Endothelial cell of umbilical vein (primary cell): ENCODE measurements at regions not wholly inside any gene's neighbourhood (a gene's known extent, or its start where the extent isn't known, plus 50 kb on each side); places are given as distances from the start of the nearest gene placed in this dataset.

Experiments
- BruUV-seq: library from RNA; stranded (reverse); fragments of 400-500 nt; replicated peaks from 2 replicates; lab custom pipeline; 2021; lab: Mats Ljungman, UMichigan
- CTCF ChIA-PET: fragments of 300-600, 350-600 bp; sonication (Branson Sonifier 250); formaldehyde crosslinking; loops from one replicate; lab custom pipeline; 2021; ENCODE audit warnings: antibody characterized with exemption, inconsistent platforms; lab: Charles Lee
- POLR2A ChIA-PET: fragments of 300-600, 350-600 bp; sonication (Branson Sonifier 250); formaldehyde crosslinking; loops from one replicate; lab custom pipeline; 2021; ENCODE audit warnings: antibody characterized with exemption, inconsistent platforms; lab: Charles Lee
- DNase-seq: peaks from one replicate; pipeline ENCODE4 v3.0.0-alpha.2; 2011; ENCODE audit warnings: low read depth, low spot score
- FAIRE-seq: peaks from 2 replicates; lab custom pipeline; 2011; peaks lifted over from hg19 to GRCh38; lab: Jason Lieb, UNC
- H2AFZ ChIP-seq: 2 replicates; pipeline ENCODE4 v1.6.0; 2012; ENCODE audit warnings: low read depth, low read length, control low read depth, inconsistent platforms
- H3K27ac ChIP-seq: 2 replicates; pipeline ENCODE4 v1.5.1; 2011; ENCODE audit warnings: low read depth, mild to moderate bottlenecking, control low read depth, low read length, moderate library complexity; ENCODE audit not compliant: insufficient read depth
- H3K27me3 ChIP-seq, 2 experiments: 2 replicates each; pipeline versions ENCODE4 v1.6.0 to v1.6.1; 2011; ENCODE audit warnings: low read length in 2 of 2, mixed read lengths in 1 of 2; ENCODE audit not compliant: control insufficient read depth in 2 of 2, insufficient read depth in 2 of 2
- H3K36me3 ChIP-seq, 2 experiments: 2 replicates in 1 of 2; 3 replicates in 1 of 2; pipeline ENCODE4 v1.5.1; 2011; ENCODE audit warnings: low read length in 2 of 2, mild to moderate bottlenecking in 1 of 2, moderate library complexity in 1 of 2; ENCODE audit not compliant: control insufficient read depth in 2 of 2, insufficient read depth in 2 of 2; ENCODE audit errors: extremely low read depth in 1 of 2
- H3K4me1 ChIP-seq: 3 replicates; pipeline ENCODE4 v1.5.1; 2011; ENCODE audit warnings: mild to moderate bottlenecking, low read length; ENCODE audit not compliant: control insufficient read depth, insufficient read depth; ENCODE audit errors: extremely low read depth
- H3K4me2 ChIP-seq: 2 replicates; pipeline ENCODE4 v1.6.1; 2011; ENCODE audit warnings: low read length, control low read depth, mixed read lengths; ENCODE audit not compliant: insufficient read depth
- H3K4me3 ChIP-seq, 3 experiments: fragments of 200-600 bp in 1 of 3; sonication (generic), shearing (Covaris generic) in 1 of 3; replicated peaks in 1 of 3; 2 replicates each; pipeline ENCODE4 v1.5.1; 2011 to 2016; ENCODE audit warnings: control low read depth in 3 of 3, low read length in 3 of 3, mild to moderate bottlenecking in 2 of 3, inconsistent platforms in 1 of 3, low read depth in 1 of 3, moderate library complexity in 1 of 3; ENCODE audit not compliant: insufficient read depth in 1 of 3
- H3K79me2 ChIP-seq: 2 replicates; pipeline ENCODE4 v1.6.0; 2012; ENCODE audit warnings: low read length, inconsistent platforms; ENCODE audit not compliant: control insufficient read depth, insufficient read depth
- H3K9ac ChIP-seq: replicated peaks from 2 replicates; pipeline ENCODE3; 2011; ENCODE audit warnings: low read length, control low read depth; ENCODE audit not compliant: insufficient read depth; ENCODE audit errors: extremely low read depth
- H3K9me1 ChIP-seq: replicated peaks from 3 replicates; pipeline ENCODE4 v1.6.0; 2011; ENCODE audit warnings: mild to moderate bottlenecking, low read length; ENCODE audit not compliant: control insufficient read depth, insufficient read depth; ENCODE audit errors: extremely low read depth
- H3K9me3 ChIP-seq: replicated peaks from 2 replicates; pipeline ENCODE4 v1.5.1; 2012; ENCODE audit warnings: low read length, inconsistent platforms; ENCODE audit not compliant: control insufficient read depth, insufficient read depth
- H4K20me1 ChIP-seq: replicated peaks from 2 replicates; pipeline ENCODE3; 2011; ENCODE audit warnings: mild to moderate bottlenecking, low read length; ENCODE audit not compliant: control insufficient read depth, insufficient read depth; ENCODE audit errors: extremely low read depth
- EZH2 ChIP-seq: IDR thresholded peaks from 2 replicates; pipeline ENCODE4 v1.6.1; 2012; ENCODE audit warnings: borderline replicate concordance, low read depth, mild to moderate bottlenecking, moderate library complexity, low read length, inconsistent platforms; ENCODE audit not compliant: severe bottlenecking
- FOS ChIP-seq: IDR thresholded peaks from 2 replicates; pipeline ENCODE4 v1.6.1; 2011; ENCODE audit warnings: mild to moderate bottlenecking, low read length, moderate library complexity, borderline replicate concordance; ENCODE audit not compliant: insufficient read depth
- GATA2 ChIP-seq: IDR thresholded peaks from 2 replicates; pipeline ENCODE4 v1.7.0; 2011; ENCODE audit warnings: low read depth, mild to moderate bottlenecking, moderate library complexity, mixed read lengths, low read length; ENCODE audit not compliant: insufficient read length, insufficient read depth
- JUN ChIP-seq: IDR thresholded peaks from 2 replicates; pipeline ENCODE4 v1.6.1; 2011; ENCODE audit warnings: borderline replicate concordance, low read depth; ENCODE audit not compliant: insufficient read length, insufficient read depth
- MYC ChIP-seq: IDR thresholded peaks from one replicate; pipeline ENCODE4 v1.6.1; 2011; ENCODE audit warnings: mild to moderate bottlenecking, low read depth, low read length
- POLR2A ChIP-seq: IDR thresholded peaks from 2 replicates; pipeline ENCODE4 v1.6.1; 2012; ENCODE audit warnings: low read depth, mild to moderate bottlenecking, control low read depth, low read length
- POLR2AphosphoS5 ChIP-seq: IDR thresholded peaks from 2 replicates; pipeline ENCODE4 v1.6.1; 2012; ENCODE audit warnings: low read depth, mild to moderate bottlenecking, control low read depth, low read length, moderate library complexity; ENCODE audit not compliant: insufficient read depth
- dilution Hi-C: fragments of 300-500 bp; cut with MboI; formaldehyde crosslinking; loops from one replicate; pipeline ENCODE4 v1.15.0; 2019; ENCODE audit warnings: low sequenced_read_pairs; ENCODE audit not compliant: extremely low pct_ligation_motif_present
- intact Hi-C: fragments of 100-400 bp; cut with micrococcal nuclease; formaldehyde crosslinking; loops from one replicate; pipeline ENCODE4 v1.10.0; 2022
- TF ChIP-seq, protein P1 (sequence below), 2 donors: IDR thresholded peaks; 1 replicate in 1 of 2; 2 replicates in 1 of 2; pipeline ENCODE4 v1.5.1; 2011; ENCODE audit warnings: low read length in 2 of 2, mild to moderate bottlenecking in 2 of 2, moderate library complexity in 2 of 2, control low read depth in 1 of 2, inconsistent platforms in 1 of 2, low read depth in 1 of 2; ENCODE audit not compliant: insufficient read depth in 1 of 2; ENCODE audit errors: extremely low read depth in 1 of 2
- TF ChIP-seq, protein P2 (sequence below): IDR thresholded peaks from 2 replicates; pipeline ENCODE4 v1.6.1; 2011; ENCODE audit not compliant: insufficient read depth, insufficient read length

DNA sequence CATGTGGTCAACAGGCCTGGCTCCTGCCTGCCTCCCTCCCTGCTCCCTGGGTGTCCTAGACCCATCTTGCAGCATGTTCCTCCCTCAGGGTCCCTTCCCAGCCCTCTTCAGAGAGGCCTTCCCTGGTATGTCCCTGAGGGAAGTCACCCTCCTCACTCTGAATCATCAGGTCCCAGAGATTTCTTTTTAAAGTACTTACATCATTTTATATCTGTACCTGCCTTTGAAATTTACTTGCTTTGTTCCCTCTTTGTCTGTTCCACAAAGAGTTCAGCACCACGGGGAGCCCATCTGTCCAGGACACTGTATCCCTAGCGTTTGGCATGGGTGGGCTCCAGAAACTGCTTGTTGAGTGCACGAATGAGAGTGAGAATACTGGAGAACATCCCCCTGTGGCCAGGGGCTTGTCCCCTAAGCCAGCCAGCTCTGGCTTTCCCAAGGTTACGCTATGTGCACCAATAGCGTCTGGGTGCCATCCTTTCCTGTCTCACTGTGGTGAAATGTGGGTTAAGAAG lies 50.6 kb upstream of the IGFBP3 start:
- Histone ChIP-seq H3K79me2 (no peaks in the 10 kb centered on the region), H3K9ac (no peak overlapping the region), H3K27me3 (no peaks in the 10 kb centered on the region), H3K4me1 (no peaks in the 10 kb centered on the region), H3K36me3 (no peaks in the 10 kb centered on the region), H4K20me1 (no peaks in the 10 kb centered on the region), H3K4me3 (no peak overlapping the region), H2AFZ (no peak overlapping the region), H3K9me3 (no peaks in the 10 kb centered on the region), H3K9me1 (no peaks in the 10 kb centered on the region), H3K4me2 (no peak overlapping the region), H3K27ac (no peak overlapping the region)
- no TSS peak for BruUV-seq
- ChIA-PET CTCF (no interaction called here), POLR2A (no interaction called here)
- FAIRE-seq, result no peak
- dilution Hi-C loops (no loop called here), intact Hi-C loops (no loop called here)
- TF ChIP-seq MYC (no peak), POLR2A (no peak), FOS (no peak), GATA2 (no peak), EZH2 (no peak), JUN (no peak), POLR2AphosphoS5 (no peak)
- TF ChIP-seq, protein P1, sequence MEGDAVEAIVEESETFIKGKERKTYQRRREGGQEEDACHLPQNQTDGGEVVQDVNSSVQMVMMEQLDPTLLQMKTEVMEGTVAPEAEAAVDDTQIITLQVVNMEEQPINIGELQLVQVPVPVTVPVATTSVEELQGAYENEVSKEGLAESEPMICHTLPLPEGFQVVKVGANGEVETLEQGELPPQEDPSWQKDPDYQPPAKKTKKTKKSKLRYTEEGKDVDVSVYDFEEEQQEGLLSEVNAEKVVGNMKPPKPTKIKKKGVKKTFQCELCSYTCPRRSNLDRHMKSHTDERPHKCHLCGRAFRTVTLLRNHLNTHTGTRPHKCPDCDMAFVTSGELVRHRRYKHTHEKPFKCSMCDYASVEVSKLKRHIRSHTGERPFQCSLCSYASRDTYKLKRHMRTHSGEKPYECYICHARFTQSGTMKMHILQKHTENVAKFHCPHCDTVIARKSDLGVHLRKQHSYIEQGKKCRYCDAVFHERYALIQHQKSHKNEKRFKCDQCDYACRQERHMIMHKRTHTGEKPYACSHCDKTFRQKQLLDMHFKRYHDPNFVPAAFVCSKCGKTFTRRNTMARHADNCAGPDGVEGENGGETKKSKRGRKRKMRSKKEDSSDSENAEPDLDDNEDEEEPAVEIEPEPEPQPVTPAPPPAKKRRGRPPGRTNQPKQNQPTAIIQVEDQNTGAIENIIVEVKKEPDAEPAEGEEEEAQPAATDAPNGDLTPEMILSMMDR (IDR thresholded peaks at IDR 0.05; ENCODE audit: extremely low read depth in 1 of 2, insufficient read depth in 1 of 2, low read depth in 1 of 2, low read length in 2 of 2), result no peak
- TF ChIP-seq, protein P2, sequence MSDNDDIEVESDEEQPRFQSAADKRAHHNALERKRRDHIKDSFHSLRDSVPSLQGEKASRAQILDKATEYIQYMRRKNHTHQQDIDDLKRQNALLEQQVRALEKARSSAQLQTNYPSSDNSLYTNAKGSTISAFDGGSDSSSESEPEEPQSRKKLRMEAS, result no peak
- no peak for DNase-seq
